Activated naive CD8-positive, alpha-beta T cell treated with anti-CD3 and anti-CD28 coated beads, Interleukin-2, amount 50 U/mL, for 16 hours (primary cell): ENCODE measurements at regions not wholly inside any gene's neighbourhood (a gene's known extent, or its start where the extent isn't known, plus 50 kb on each side); places are given as distances from the start of the nearest gene placed in this dataset.
"Not testable (repeated sequence)": the region's sequence is repeated elsewhere in the genome, so short reads cannot be mapped to it uniquely, and the experiment has no call there.

Experiments used
- DNase-seq: peaks from one replicate; pipeline ENCODE4 v3.0.0-alpha.2; 2020; ENCODE audit warnings: low read depth, low spot score

- no peak for DNase-seq
Measured at GRCh38 chr2:194105358-194105757, 1551.7 kb upstream of the SLC39A10 start.

- DNase-seq = no peak
Measured at GRCh38 chr2:194104687-194105086, 1552.3 kb upstream of the SLC39A10 start.

- DNase-seq = no peak
Measured at GRCh38 chr2:194103941-194104659, 1552.9 kb upstream of the SLC39A10 start.

GRCh38 chr2:194102546-194102945 lies 1554.5 kb upstream of the SLC39A10 start:
- no peak for DNase-seq

- no peak for DNase-seq
Measured at GRCh38 chr2:194100201-194100600, 1556.8 kb upstream of the SLC39A10 start.

GRCh38 chr2:194096402-194096801 lies 1560.6 kb upstream of the SLC39A10 start:
- no peak for DNase-seq

- no peak for DNase-seq
Measured at GRCh38 chr2:194095359-194095758, 1561.7 kb upstream of the SLC39A10 start.

- DNase-seq = no peak
Measured at GRCh38 chr2:194090251-194090905, 1566.6 kb upstream of the SLC39A10 start.

GRCh38 chr2:194087089-194087958 lies 1569.7 kb upstream of the SLC39A10 start:
- DNase-seq = no peak

- DNase-seq = no peak
Measured at GRCh38 chr2:194086129-194086528, 1570.9 kb upstream of the SLC39A10 start.

GRCh38 chr2:194079989-194080388 lies 1577.0 kb upstream of the SLC39A10 start:
- no peak for DNase-seq

GRCh38 chr2:194077366-194077765 lies 1579.7 kb upstream of the SLC39A10 start:
- no peak for DNase-seq

- no peak for DNase-seq
Measured at GRCh38 chr2:194062401-194062800, 1594.6 kb upstream of the SLC39A10 start.

- DNase-seq = no peak
Measured at GRCh38 chr2:194060269-194060668, 1596.8 kb upstream of the SLC39A10 start.

GRCh38 chr2:194054313-194054712 lies 1602.7 kb upstream of the SLC39A10 start:
- no peak for DNase-seq

GRCh38 chr2:194044321-194044720 lies 1612.7 kb upstream of the SLC39A10 start:
- no peak for DNase-seq

- DNase-seq = not testable (repeated sequence)
Measured at GRCh38 chr2:194021130-194021529, 1635.9 kb upstream of the SLC39A10 start.

- no peak for DNase-seq
Measured at GRCh38 chr2:194020155-194020554, 1636.9 kb upstream of the SLC39A10 start.

GRCh38 chr2:194015751-194016150 lies 1641.3 kb upstream of the SLC39A10 start:
- no peak for DNase-seq

GRCh38 chr2:194014639-194015038 lies 1642.4 kb upstream of the SLC39A10 start:
- no peak for DNase-seq

GRCh38 chr2:194004590-194005206 lies 1652.3 kb upstream of the SLC39A10 start:
- DNase-seq = no peak

GRCh38 chr2:194003911-194004310 lies 1653.1 kb upstream of the SLC39A10 start:
- DNase-seq = no peak
